GM19035 (cell line): ENCODE measurements at regions not wholly inside any gene's neighbourhood (a gene's known extent, or its start where the extent isn't known, plus 50 kb on each side); places are given as distances from the start of the nearest gene placed in this dataset.

Source experiments
- ATAC-seq: cut with Tn5 transposase; IDR thresholded peaks from one replicate; pipeline ENCODE4 v1.9.1; 2021; ENCODE audit not compliant: unreplicated experiment

- ATAC-seq: no peak
Measured at GRCh38 chr16:51755039-51755501, 604.0 kb upstream of the SALL1 start.

- no peak for ATAC-seq
Measured at GRCh38 chr16:51753467-51754127, 602.5 kb upstream of the SALL1 start.

GRCh38 chr16:51752438-51752995 lies 601.4 kb upstream of the SALL1 start:
- ATAC-seq: no peak

- no peak for ATAC-seq
Measured at GRCh38 chr16:51747329-51747728, 596.3 kb upstream of the SALL1 start.

- ATAC-seq: no peak
Measured at GRCh38 chr16:51734220-51734619, 583.1 kb upstream of the SALL1 start.

GRCh38 chr16:51733181-51733580 lies 582.1 kb upstream of the SALL1 start:
- no peak for ATAC-seq

- no peak for ATAC-seq
Measured at GRCh38 chr16:51731160-51731559, 580.1 kb upstream of the SALL1 start.

GRCh38 chr16:51723036-51723724 lies 572.1 kb upstream of the SALL1 start:
- no peak for ATAC-seq

GRCh38 chr16:51722467-51722866 lies 571.4 kb upstream of the SALL1 start:
- no peak for ATAC-seq

- ATAC-seq: no peak
Measured at GRCh38 chr16:51719376-51719775, 568.3 kb upstream of the SALL1 start.

GRCh38 chr16:51716195-51716594 lies 565.1 kb upstream of the SALL1 start:
- no peak for ATAC-seq

GRCh38 chr16:51713502-51713901 lies 562.4 kb upstream of the SALL1 start:
- no peak for ATAC-seq

- no peak for ATAC-seq
Measured at GRCh38 chr16:51710905-51711563, 560.0 kb upstream of the SALL1 start.

GRCh38 chr16:51710186-51710585 lies 559.1 kb upstream of the SALL1 start:
- ATAC-seq: no peak

GRCh38 chr16:51708861-51709260 lies 557.8 kb upstream of the SALL1 start:
- no peak for ATAC-seq

GRCh38 chr16:51707666-51708065 lies 556.6 kb upstream of the SALL1 start:
- ATAC-seq: no peak

GRCh38 chr16:51705142-51705541 lies 554.1 kb upstream of the SALL1 start:
- ATAC-seq: no peak

GRCh38 chr16:51701025-51701424 lies 550.0 kb upstream of the SALL1 start:
- no peak for ATAC-seq

- ATAC-seq: no peak
Measured at GRCh38 chr16:51699686-51700396, 548.8 kb upstream of the SALL1 start.

- no peak for ATAC-seq
Measured at GRCh38 chr16:51698647-51699046, 547.6 kb upstream of the SALL1 start.

GRCh38 chr16:51697454-51697853 lies 546.4 kb upstream of the SALL1 start:
- ATAC-seq: no peak
